GM21737 (cell line): ENCODE measurements at regions not wholly inside any gene's neighbourhood (a gene's known extent, or its start where the extent isn't known, plus 50 kb on each side); places are given as distances from the start of the nearest gene placed in this dataset.
"Not testable (repeated sequence)": the region's sequence is repeated elsewhere in the genome, so short reads cannot be mapped to it uniquely, and the experiment has no call there.

Source experiments
- ATAC-seq: cut with Tn5 transposase; IDR thresholded peaks from one replicate; pipeline ENCODE4 v1.9.1; 2021; ENCODE audit warnings: mild to moderate bottlenecking, moderate library complexity; ENCODE audit not compliant: unreplicated experiment

GRCh38 chr10:17538941-17539340 is 78.2 kb downstream of the HACD1 start:
- ATAC-seq = no peak

DNA sequence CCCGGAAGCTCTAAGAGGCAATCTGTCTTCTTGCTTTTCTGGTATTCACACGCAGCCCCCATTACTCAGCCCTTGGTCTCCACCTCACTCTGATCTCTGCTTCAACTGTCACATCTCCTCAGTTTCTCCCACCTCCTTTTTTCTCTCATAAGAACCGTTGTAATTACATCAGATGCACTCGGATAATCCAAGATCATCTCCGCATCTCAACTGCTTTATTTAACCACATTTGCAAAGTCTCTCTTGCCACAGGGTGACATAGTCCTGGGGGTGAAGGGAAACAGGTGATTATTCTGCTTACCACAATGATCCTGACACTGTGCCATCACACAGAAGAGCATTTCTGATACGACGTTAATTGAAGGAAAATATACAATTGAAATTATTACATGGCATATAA is 79.9 kb downstream of the HACD1 start:
- ATAC-seq = no peak

DNA sequence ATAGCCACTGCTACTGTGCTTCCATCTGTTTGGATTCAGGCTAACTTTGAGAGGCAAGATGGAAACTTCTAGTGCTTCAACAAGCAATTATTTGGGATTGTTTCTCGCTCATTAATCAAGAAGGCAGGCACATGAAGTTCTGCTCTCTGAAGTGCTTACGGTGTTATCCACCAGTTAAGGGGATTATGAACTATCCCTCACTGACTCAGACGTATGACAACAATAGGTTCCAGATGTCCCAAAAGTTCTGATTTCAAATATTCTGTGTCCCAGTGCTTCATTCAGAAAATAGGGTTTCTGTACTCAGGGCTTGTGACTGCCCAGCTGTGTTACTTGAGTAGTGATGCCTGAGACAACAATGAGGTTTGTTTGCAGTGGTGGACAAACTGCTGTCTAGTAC is 81.0 kb downstream of the HACD1 start:
- no peak for ATAC-seq

DNA sequence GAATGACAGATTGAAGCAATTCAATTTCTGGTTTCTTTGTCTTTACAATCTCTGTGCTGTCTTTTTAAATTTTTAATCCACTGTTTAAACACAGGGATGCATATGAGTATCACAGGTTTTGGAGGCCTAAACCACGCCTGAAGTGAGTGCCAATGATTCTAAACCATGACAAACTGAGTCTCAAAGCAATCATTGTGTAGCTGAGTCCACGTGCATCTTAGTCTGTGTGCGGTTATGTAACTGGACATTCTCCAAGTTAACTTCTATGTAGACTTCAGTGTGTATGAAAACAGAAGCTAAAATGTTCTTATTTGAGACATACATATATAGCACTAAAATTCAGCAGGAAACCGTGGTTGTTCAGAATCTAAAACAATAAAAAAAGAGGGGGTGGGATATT is 79.3 kb upstream of the ST8SIA6 start:
- no peak for ATAC-seq

GRCh38 chr10:17528306-17528862 is 74.0 kb upstream of the ST8SIA6 start:
- no peak for ATAC-seq

GRCh38 chr10:17527514-17528146 is 73.2 kb upstream of the ST8SIA6 start:
- no peak for ATAC-seq

- not testable (repeated sequence) for ATAC-seq
Observed at GRCh38 chr10:17526571-17526970, 72.2 kb upstream of the ST8SIA6 start.

DNA sequence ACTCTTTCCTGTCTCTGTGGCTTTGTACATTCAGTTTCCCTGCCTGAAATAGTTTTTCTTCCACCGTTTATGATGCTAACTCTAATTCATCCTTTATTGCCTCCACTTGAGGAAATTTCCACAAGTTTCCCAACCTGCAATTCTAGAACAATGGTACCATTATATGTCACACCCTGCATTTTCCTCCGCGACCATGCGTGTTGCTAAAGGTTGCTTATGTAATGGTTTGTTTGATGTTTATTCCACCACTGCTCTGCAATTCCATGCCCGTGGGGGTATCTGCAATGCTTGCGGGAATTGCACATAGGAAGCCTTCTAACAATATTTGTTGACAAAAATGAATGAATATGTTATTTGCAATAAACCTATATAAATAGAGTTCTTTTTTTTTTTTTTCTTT is 69.5 kb upstream of the ST8SIA6 start:
- ATAC-seq = no peak

DNA sequence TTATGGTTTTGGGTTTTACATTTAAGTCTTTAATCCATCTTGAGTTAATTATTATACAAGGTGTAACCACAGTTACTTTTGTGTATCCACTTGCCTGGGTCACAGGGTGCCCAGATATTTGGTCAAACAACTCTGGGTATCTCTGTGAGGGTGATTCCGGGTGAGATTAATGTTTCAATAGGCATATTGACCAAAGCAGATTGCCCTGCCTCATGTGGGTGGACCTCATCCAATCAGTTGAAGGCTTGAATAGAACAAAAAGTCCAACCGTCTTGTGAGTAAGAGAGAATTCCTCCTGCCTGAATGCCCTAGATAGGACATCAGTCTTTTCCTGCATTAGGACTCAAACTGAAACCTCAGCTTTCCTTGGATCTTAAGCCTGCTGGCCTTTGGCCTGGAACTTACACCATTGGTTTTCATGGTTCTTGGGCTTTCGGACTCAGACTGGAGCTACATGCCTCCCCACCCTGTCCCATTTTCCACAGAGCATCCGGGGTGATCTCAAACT is 68.9 kb upstream of the ST8SIA6 start:
- ATAC-seq = no peak

GRCh38 chr10:17522269-17522668 is 67.9 kb upstream of the ST8SIA6 start:
- not testable (repeated sequence) for ATAC-seq

GRCh38 chr10:17519457-17519856 is 65.1 kb upstream of the ST8SIA6 start:
- ATAC-seq = no peak

- ATAC-seq = no peak
Observed at GRCh38 chr10:17518338-17518737, 63.9 kb upstream of the ST8SIA6 start.

- no peak for ATAC-seq
Observed at GRCh38 chr10:17516376-17516775, 62.0 kb upstream of the ST8SIA6 start.

DNA sequence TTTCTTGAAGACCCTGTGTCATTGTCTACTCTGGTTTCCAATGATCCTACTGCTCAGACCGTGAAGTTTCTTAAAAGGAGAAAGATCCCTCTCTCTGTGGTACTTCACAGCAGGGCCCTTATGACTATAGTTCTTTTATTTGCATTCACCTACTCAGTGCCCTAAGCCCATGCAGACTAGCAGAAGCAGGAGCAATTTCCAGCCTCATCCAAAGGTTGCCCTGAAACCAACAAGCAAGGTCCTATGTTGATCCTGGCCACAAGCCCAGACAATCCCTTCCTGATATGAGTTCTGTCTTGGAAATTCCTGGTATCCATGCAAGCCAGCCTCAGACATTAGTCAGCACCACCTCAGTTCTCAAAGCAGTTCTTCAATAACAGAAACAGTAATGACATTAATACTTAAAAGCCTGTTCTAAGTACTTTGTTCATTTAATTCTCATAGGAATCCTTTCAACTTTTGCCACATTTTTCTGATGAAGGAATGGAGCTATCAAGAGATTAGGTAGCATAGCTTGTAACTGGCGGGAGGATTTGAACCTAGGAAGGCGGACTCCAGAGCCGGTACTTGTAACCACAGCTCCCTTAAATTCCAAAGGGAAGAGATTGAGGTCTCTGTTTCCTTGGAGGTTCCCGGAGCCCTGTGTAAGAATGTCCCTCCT is 58.1 kb upstream of the ST8SIA6 start:
- ATAC-seq = no peak

- ATAC-seq = peak; percentile 71
Observed at GRCh38 chr10:17510242-17510908, 56.0 kb upstream of the ST8SIA6 start.

DNA sequence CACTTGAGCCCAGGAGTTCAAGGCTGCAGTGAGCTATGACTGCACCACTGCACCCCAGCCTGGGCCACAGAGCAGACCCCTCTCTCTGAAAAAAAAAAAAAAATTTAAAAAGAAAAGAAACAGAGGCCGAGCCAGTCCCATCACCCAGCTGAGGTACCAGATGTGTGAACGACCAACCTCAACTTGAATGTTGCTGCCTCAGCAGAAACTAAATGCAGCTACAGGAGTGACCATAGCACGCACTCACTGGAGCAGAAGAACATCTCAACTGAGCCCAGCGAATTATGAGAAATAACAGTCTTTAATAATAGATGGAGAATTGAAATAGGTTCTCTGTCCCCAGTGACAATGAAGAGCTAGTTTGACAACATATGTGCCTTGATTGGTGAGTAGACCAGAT is 53.1 kb upstream of the ST8SIA6 start:
- no peak for ATAC-seq

GRCh38 chr10:17506856-17507471 is 52.6 kb upstream of the ST8SIA6 start:
- ATAC-seq = no peak

GRCh38 chr10:17506390-17506789 is 52.0 kb upstream of the ST8SIA6 start:
- no peak for ATAC-seq

DNA sequence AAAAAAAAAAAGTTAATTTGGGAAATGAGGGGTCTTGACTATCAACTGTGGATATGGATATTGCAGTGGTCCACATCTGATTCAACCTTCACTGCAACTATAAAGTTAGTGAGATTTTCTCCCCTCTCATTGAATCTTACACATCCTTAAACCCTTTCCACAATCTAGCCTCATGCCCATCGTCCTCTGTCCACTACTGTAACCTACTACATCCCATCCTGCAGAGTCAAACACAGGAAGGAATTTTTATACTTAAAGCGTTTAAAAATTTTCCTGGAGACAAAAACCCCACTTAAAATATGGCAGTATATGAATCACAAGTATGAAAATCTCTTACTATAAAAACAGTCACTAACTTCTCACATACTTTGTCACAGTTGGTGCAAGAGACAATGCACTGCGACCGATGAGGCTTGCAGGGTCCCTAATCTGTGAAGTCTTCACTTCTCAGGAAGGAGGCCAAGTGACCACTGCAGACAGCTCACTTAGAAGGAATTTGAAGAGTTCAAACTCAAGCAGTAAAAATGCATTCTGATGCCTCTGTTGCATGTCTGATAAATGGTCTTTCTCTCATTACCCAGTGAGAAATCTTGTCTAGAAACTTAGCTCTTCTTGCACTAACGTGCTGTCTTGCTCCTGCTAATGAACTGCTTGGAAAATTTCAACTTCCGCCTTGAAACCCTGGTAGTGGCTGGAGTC is 50.3 kb upstream of the ST8SIA6 start:
- ATAC-seq = no peak
